NOMO-1 (cell line): ENCODE measurements at regions not wholly inside any gene's neighbourhood (a gene's known extent, or its start where the extent isn't known, plus 50 kb on each side); places are given as distances from the start of the nearest gene placed in this dataset.
"Not testable (repeated sequence)": the region's sequence is repeated elsewhere in the genome, so short reads cannot be mapped to it uniquely, and the experiment has no call there.

Experiments used
- DNase-seq, 2 experiments: peaks; one replicate each; lab custom pipeline; 2025; ENCODE audit not compliant: unreplicated experiment in 2 of 2; lab: John Stamatoyannopoulos, UW

- not testable (repeated sequence) for DNase-seq
Measured at GRCh38 chr12:9450127-9450567, 157.6 kb downstream of the KLRB1 start.

GRCh38 chr12:9449657-9450126, 158.0 kb downstream of the KLRB1 start:
- not testable (repeated sequence) for DNase-seq

- DNase-seq = no peak
Measured at GRCh38 chr12:9449181-9449580, 158.5 kb downstream of the KLRB1 start.

GRCh38 chr12:9448648-9449047, 159.1 kb downstream of the KLRB1 start:
- DNase-seq = not testable (repeated sequence)

GRCh38 chr12:9447791-9448614, 159.7 kb downstream of the KLRB1 start:
- peak; percentile 83 to 87 for DNase-seq

- DNase-seq = not testable (repeated sequence)
Measured at GRCh38 chr12:9446883-9447761, 160.6 kb downstream of the KLRB1 start.

GRCh38 chr12:9440428-9440827, 167.3 kb downstream of the KLRB1 start:
- not testable (repeated sequence) for DNase-seq

- not testable (repeated sequence) for DNase-seq
Measured at GRCh38 chr12:9435682-9436081, 172.0 kb downstream of the KLRB1 start.

- not testable (repeated sequence) for DNase-seq
Measured at GRCh38 chr12:9430385-9430784, 177.3 kb downstream of the KLRB1 start.

- not testable (repeated sequence) for DNase-seq
Measured at GRCh38 chr12:9428856-9429255, 178.9 kb downstream of the KLRB1 start.

- not testable (repeated sequence) for DNase-seq
Measured at GRCh38 chr12:9425429-9425828, 182.3 kb downstream of the KLRB1 start.

- DNase-seq = not testable (repeated sequence)
Measured at GRCh38 chr12:9424175-9424740, 183.5 kb downstream of the KLRB1 start.

- DNase-seq = not testable (repeated sequence)
Measured at GRCh38 chr12:9422689-9423088, 185.0 kb downstream of the KLRB1 start.

- not testable (repeated sequence) for DNase-seq
Measured at GRCh38 chr12:9421520-9422086, 186.1 kb downstream of the KLRB1 start.

GRCh38 chr12:9420817-9421519, 186.7 kb downstream of the KLRB1 start:
- not testable (repeated sequence) for DNase-seq

GRCh38 chr12:9418669-9419041, 189.1 kb downstream of the KLRB1 start:
- not testable (repeated sequence) for DNase-seq

- not testable (repeated sequence) for DNase-seq
Measured at GRCh38 chr12:9417947-9418668, 189.6 kb downstream of the KLRB1 start.

GRCh38 chr12:9417341-9417740, 190.4 kb downstream of the KLRB1 start:
- not testable (repeated sequence) for DNase-seq

GRCh38 chr12:9416346-9416745, 191.4 kb downstream of the KLRB1 start:
- DNase-seq = not testable (repeated sequence)
